ENCODE measurements at regions not wholly inside any gene's neighbourhood (a gene's known extent, or its start where the extent isn't known, plus 50 kb on each side); places are given as distances from the start of the nearest gene placed in this dataset.

GRCh38 chr2:138323382-138324067 is 178.0 kb upstream of the SPOPL start:
- Histone ChIP-seq H2AFZ (ENCODE audit: low read length) (no peak overlapping the region), H3K27ac (replicated peaks; ENCODE audit: low read length) (no peak overlapping the region), H3K36me3 (replicated peaks in 1 of 2; ENCODE audit: control insufficient read depth in 2 of 2, insufficient read depth in 2 of 2, low read length in 2 of 2) (no peaks in the 10 kb centered on the region), H3K23ac (ENCODE audit: low read depth, low read length, poor library complexity) (no peak overlapping the region), H2BK12ac (ENCODE audit: low read length) (no peak overlapping the region), H3K14ac (ENCODE audit: low read length) (no peak overlapping the region), H3K9ac (ENCODE audit: low read depth, low read length, poor library complexity) (no peak overlapping the region), H3K18ac (ENCODE audit: low read length) (no peak overlapping the region), H2BK120ac (ENCODE audit: low read depth, low read length) (no peak overlapping the region), H3K27me3 (ENCODE audit: control insufficient read depth in 3 of 3, insufficient read depth in 3 of 3, low read depth in 1 of 3, low read length in 3 of 3) (peaks cover 0 to 29% (median 0%) of the 10 kb centered on the region in 3 experiments), H3K4me2 (ENCODE audit: insufficient read depth, low read length, poor library complexity, severe bottlenecking) (no peak overlapping the region), H2BK5ac (ENCODE audit: low read length) (no peak overlapping the region), H3K4me3 (ENCODE audit: low read length in 2 of 2) (no peak overlapping the region), H3K4me1 (ENCODE audit: control insufficient read depth in 2 of 2, insufficient read depth in 1 of 2, low read depth in 1 of 2, low read length in 2 of 2) (no peaks in the 10 kb centered on the region), H4K91ac (ENCODE audit: low read depth, low read length, poor library complexity) (no peak overlapping the region), H3K79me1 (ENCODE audit: low read depth, low read length) (peaks cover 3% of the 10 kb centered on the region), H2AK5ac (ENCODE audit: low read depth, low read length) (no peak overlapping the region), H2BK15ac (ENCODE audit: low read length) (no peak overlapping the region), H4K8ac (ENCODE audit: low read depth, low read length) (no peak overlapping the region), H3K9me3 (replicated peaks in 1 of 2; ENCODE audit: control insufficient read depth in 2 of 2, insufficient read depth in 1 of 2, low read depth in 1 of 2, low read length in 2 of 2) (no peaks in the 10 kb centered on the region), H3K4ac (ENCODE audit: low read length) (no peak overlapping the region)
- no peak for DNase-seq (ENCODE audit: low spot score)
- WGBS, 2 donors (ENCODE audit: extremely low coverage in 2 of 2, insufficient read length in 2 of 2, insufficient replicate concordance in 1 of 2): no CpG with 5 or more reads among the region's 2 CpGs

GRCh38 chr2:138324068-138324771 is 177.3 kb upstream of the SPOPL start:
- peaks cover 0 to 29% (median 0%) of the 10 kb centered on the region in 3 experiments for H3K27me3 ChIP-seq (ENCODE audit: control insufficient read depth in 3 of 3, insufficient read depth in 3 of 3, low read depth in 1 of 3, low read length in 3 of 3)
- H2BK120ac ChIP-seq (ENCODE audit: low read depth, low read length): no peak overlapping the region
- no peak overlapping the region for H3K14ac ChIP-seq (ENCODE audit: low read length)
- H3K23ac ChIP-seq (ENCODE audit: low read depth, low read length, poor library complexity): no peak overlapping the region
- DNase-seq (ENCODE audit: low spot score): no peak
- no CpG with 5 or more reads among the region's 3 CpGs for WGBS, 2 donors (ENCODE audit: extremely low coverage in 2 of 2, insufficient read length in 2 of 2, insufficient replicate concordance in 1 of 2)
- no peak overlapping the region for H2BK12ac ChIP-seq (ENCODE audit: low read length)
- H3K18ac ChIP-seq (ENCODE audit: low read length): peak overlapping the region; percentile 67
- no peaks in the 10 kb centered on the region for H3K36me3 ChIP-seq (replicated peaks in 1 of 2; ENCODE audit: control insufficient read depth in 2 of 2, insufficient read depth in 2 of 2, low read length in 2 of 2)
- no peaks in the 10 kb centered on the region for H3K9me3 ChIP-seq (replicated peaks in 1 of 2; ENCODE audit: control insufficient read depth in 2 of 2, insufficient read depth in 1 of 2, low read depth in 1 of 2, low read length in 2 of 2)
- no peak overlapping the region for H3K9ac ChIP-seq (ENCODE audit: low read depth, low read length, poor library complexity)
- H3K79me1 ChIP-seq (ENCODE audit: low read depth, low read length): peaks cover 3% of the 10 kb centered on the region
- no peak overlapping the region for H2AFZ ChIP-seq (ENCODE audit: low read length)
- H3K4ac ChIP-seq (ENCODE audit: low read length): no peak overlapping the region
- H3K27ac ChIP-seq (replicated peaks; ENCODE audit: low read length): no peak overlapping the region
- peaks cover under 1 to 2% of the 10 kb centered on the region in 2 donors for H3K4me1 ChIP-seq (ENCODE audit: control insufficient read depth in 2 of 2, insufficient read depth in 1 of 2, low read depth in 1 of 2, low read length in 2 of 2)
- no peak overlapping the region for H4K91ac ChIP-seq (ENCODE audit: low read depth, low read length, poor library complexity)
- H2AK5ac ChIP-seq (ENCODE audit: low read depth, low read length): no peak overlapping the region
- no peak overlapping the region for H3K4me2 ChIP-seq (ENCODE audit: insufficient read depth, low read length, poor library complexity, severe bottlenecking)
- no peak overlapping the region for H4K8ac ChIP-seq (ENCODE audit: low read depth, low read length)
- H2BK5ac ChIP-seq (ENCODE audit: low read length): no peak overlapping the region
- no peak overlapping the region for H3K4me3 ChIP-seq (ENCODE audit: low read length in 2 of 2)
- no peak overlapping the region for H2BK15ac ChIP-seq (ENCODE audit: low read length)

DNA sequence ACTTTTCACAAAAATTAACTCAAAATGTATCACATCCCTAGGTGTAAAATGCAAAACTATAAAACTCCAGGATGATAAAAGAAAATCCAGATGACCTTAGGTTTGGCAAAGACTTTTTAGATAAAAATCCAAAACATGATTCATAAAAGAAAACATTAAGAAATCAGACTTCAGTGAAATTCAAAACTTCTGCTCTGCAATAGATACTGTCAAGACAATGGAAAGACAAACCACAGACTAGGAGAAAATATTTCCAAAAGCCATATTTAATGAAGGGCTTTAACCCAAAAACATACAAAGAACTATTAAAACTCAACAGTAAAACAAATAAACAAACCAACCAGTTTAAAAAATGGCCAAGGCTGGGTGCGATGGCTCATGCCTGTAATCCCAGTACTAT is 173.6 kb upstream of the SPOPL start:
- Histone ChIP-seq H3K79me1 (ENCODE audit: low read depth, low read length) (peaks cover 3% of the 10 kb centered on the region), H2BK15ac (ENCODE audit: low read length) (no peak overlapping the region), H3K9ac (ENCODE audit: low read depth, low read length, poor library complexity) (no peak overlapping the region), H2BK120ac (ENCODE audit: low read depth, low read length) (no peak overlapping the region), H3K4ac (ENCODE audit: low read length) (no peak overlapping the region), H3K4me1 (ENCODE audit: control insufficient read depth in 2 of 2, insufficient read depth in 1 of 2, low read depth in 1 of 2, low read length in 2 of 2) (peaks cover 7 to 8% of the 10 kb centered on the region in 2 donors), H3K9me3 (replicated peaks in 1 of 2; ENCODE audit: control insufficient read depth in 2 of 2, insufficient read depth in 1 of 2, low read depth in 1 of 2, low read length in 2 of 2) (no peaks in the 10 kb centered on the region), H4K8ac (ENCODE audit: low read depth, low read length) (no peak overlapping the region), H3K27ac (replicated peaks; ENCODE audit: low read length) (no peak overlapping the region), H3K4me2 (ENCODE audit: insufficient read depth, low read length, poor library complexity, severe bottlenecking) (no peak overlapping the region), H3K4me3 (ENCODE audit: low read length in 2 of 2) (no peak overlapping the region), H3K36me3 (replicated peaks in 1 of 2; ENCODE audit: control insufficient read depth in 2 of 2, insufficient read depth in 2 of 2, low read length in 2 of 2) (no peaks in the 10 kb centered on the region), H3K14ac (ENCODE audit: low read length) (no peak overlapping the region), H3K27me3 (ENCODE audit: control insufficient read depth in 3 of 3, insufficient read depth in 3 of 3, low read depth in 1 of 3, low read length in 3 of 3) (peaks cover 0 to 40% (median 0%) of the 10 kb centered on the region in 3 experiments), H4K91ac (ENCODE audit: low read depth, low read length, poor library complexity) (no peak overlapping the region), H2AK5ac (ENCODE audit: low read depth, low read length) (no peak overlapping the region), H2AFZ (ENCODE audit: low read length) (no peak overlapping the region), H3K23ac (ENCODE audit: low read depth, low read length, poor library complexity) (no peak overlapping the region), H2BK5ac (ENCODE audit: low read length) (no peak overlapping the region), H3K18ac (ENCODE audit: low read length) (no peak overlapping the region), H2BK12ac (ENCODE audit: low read length) (no peak overlapping the region)
- no peak for DNase-seq (ENCODE audit: low spot score)
- no CpG with 5 or more reads among the region's 1 CpG for WGBS, 2 donors (ENCODE audit: extremely low coverage in 2 of 2, insufficient read length in 2 of 2, insufficient replicate concordance in 1 of 2)

DNA sequence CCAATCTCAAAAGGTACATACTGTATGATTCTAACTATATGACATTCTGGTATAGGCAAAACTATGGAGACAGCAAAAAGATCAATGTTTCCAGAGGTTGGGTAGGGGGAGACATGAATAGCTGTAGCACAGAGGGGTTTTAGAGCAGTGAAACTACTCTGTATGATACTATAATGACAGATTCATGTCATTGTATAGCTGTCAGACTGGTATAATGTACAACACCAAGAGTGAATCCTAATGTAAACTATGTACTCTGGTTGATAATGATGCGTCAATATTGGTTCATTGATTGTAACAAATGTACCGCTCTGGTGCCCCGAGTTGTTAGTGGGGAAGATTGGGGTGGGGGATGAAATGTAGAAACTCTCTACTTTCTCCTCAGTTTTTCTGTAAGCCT is 172.4 kb upstream of the SPOPL start:
- no CpG with 5 or more reads among the region's 3 CpGs for WGBS, 2 donors (ENCODE audit: extremely low coverage in 2 of 2, insufficient read length in 2 of 2, insufficient replicate concordance in 1 of 2)
- Histone ChIP-seq H3K9me3 (replicated peaks in 1 of 2; ENCODE audit: control insufficient read depth in 2 of 2, insufficient read depth in 1 of 2, low read depth in 1 of 2, low read length in 2 of 2) (no peaks in the 10 kb centered on the region), H3K4me3 (ENCODE audit: low read length in 2 of 2) (no peak overlapping the region), H3K4me2 (ENCODE audit: insufficient read depth, low read length, poor library complexity, severe bottlenecking) (no peak overlapping the region), H3K79me1 (ENCODE audit: low read depth, low read length) (no peaks in the 10 kb centered on the region), H3K18ac (ENCODE audit: low read length) (no peak overlapping the region), H2AFZ (ENCODE audit: low read length) (no peak overlapping the region), H2AK5ac (ENCODE audit: low read depth, low read length) (no peak overlapping the region), H3K36me3 (replicated peaks in 1 of 2; ENCODE audit: control insufficient read depth in 2 of 2, insufficient read depth in 2 of 2, low read length in 2 of 2) (no peaks in the 10 kb centered on the region), H3K9ac (ENCODE audit: low read depth, low read length, poor library complexity) (no peak overlapping the region), H3K14ac (ENCODE audit: low read length) (no peak overlapping the region), H2BK12ac (ENCODE audit: low read length) (no peak overlapping the region), H4K8ac (ENCODE audit: low read depth, low read length) (no peak overlapping the region), H3K23ac (ENCODE audit: low read depth, low read length, poor library complexity) (no peak overlapping the region), H3K4me1 (ENCODE audit: control insufficient read depth in 2 of 2, insufficient read depth in 1 of 2, low read depth in 1 of 2, low read length in 2 of 2) (peaks cover 7 to 8% of the 10 kb centered on the region in 2 donors), H4K91ac (ENCODE audit: low read depth, low read length, poor library complexity) (no peak overlapping the region), H2BK5ac (ENCODE audit: low read length) (no peak overlapping the region), H3K4ac (ENCODE audit: low read length) (no peak overlapping the region), H2BK120ac (ENCODE audit: low read depth, low read length) (no peak overlapping the region), H2BK15ac (ENCODE audit: low read length) (no peak overlapping the region), H3K27me3 (ENCODE audit: control insufficient read depth in 3 of 3, insufficient read depth in 3 of 3, low read depth in 1 of 3, low read length in 3 of 3) (peaks cover 0 to 30% (median 0%) of the 10 kb centered on the region in 3 experiments), H3K27ac (replicated peaks; ENCODE audit: low read length) (peak overlapping the region; percentile 80)
- no peak for DNase-seq (ENCODE audit: low spot score)

Measured in neuronal stem cell (in vitro differentiated cells).